Inferior parietal cortex (tissue), 1 donor: ENCODE measurements at regions not wholly inside any gene's neighbourhood (a gene's known extent, or its start where the extent isn't known, plus 50 kb on each side); places are given as distances from the start of the nearest gene placed in this dataset.

Experiments
- DNase-seq: peaks from one replicate; pipeline ENCODE4 v3.0.0-alpha.2; 2016; ENCODE audit errors: extremely low spot score

GRCh38 chr1:195568389-195568788 lies 1039.9 kb downstream of the KCNT2 start:
- no peak for DNase-seq

GRCh38 chr1:195562074-195562473 lies 1046.2 kb downstream of the KCNT2 start:
- no peak for DNase-seq

GRCh38 chr1:195550071-195550862 lies 1058.0 kb downstream of the KCNT2 start:
- DNase-seq = no peak

GRCh38 chr1:195530961-195531360 lies 1077.3 kb downstream of the KCNT2 start:
- no peak for DNase-seq

- no peak for DNase-seq
These were observed 1078.4 kb downstream of the KCNT2 start for GRCh38 chr1:195529881-195530280.

GRCh38 chr1:195520757-195521156 lies 1087.5 kb downstream of the KCNT2 start:
- no peak for DNase-seq

- DNase-seq = no peak
These were observed 1092.2 kb downstream of the KCNT2 start for GRCh38 chr1:195516036-195516435.

- no peak for DNase-seq
These were observed 1096.7 kb downstream of the KCNT2 start for GRCh38 chr1:195511501-195511900.

- no peak for DNase-seq
These were observed 1107.1 kb downstream of the KCNT2 start for GRCh38 chr1:195501118-195501517.

- no peak for DNase-seq
These were observed 1112.3 kb downstream of the KCNT2 start for GRCh38 chr1:195495720-195496635.

GRCh38 chr1:195482137-195482536 lies 1126.1 kb downstream of the KCNT2 start:
- no peak for DNase-seq

GRCh38 chr1:195481293-195481692 lies 1126.9 kb downstream of the KCNT2 start:
- DNase-seq = no peak

- DNase-seq = no peak
These were observed 1132.7 kb downstream of the KCNT2 start for GRCh38 chr1:195475568-195475967.

- no peak for DNase-seq
These were observed 1135.9 kb downstream of the KCNT2 start for GRCh38 chr1:195472291-195472690.

GRCh38 chr1:195466639-195467038 lies 1141.6 kb downstream of the KCNT2 start:
- no peak for DNase-seq

- no peak for DNase-seq
These were observed 1145.6 kb downstream of the KCNT2 start for GRCh38 chr1:195462646-195463045.

GRCh38 chr1:195462152-195462551 lies 1146.1 kb downstream of the KCNT2 start:
- no peak for DNase-seq

GRCh38 chr1:195458365-195458764 lies 1149.9 kb downstream of the KCNT2 start:
- no peak for DNase-seq

- no peak for DNase-seq
These were observed 1157.4 kb downstream of the KCNT2 start for GRCh38 chr1:195450794-195451193.

GRCh38 chr1:195439661-195440060 lies 1168.6 kb downstream of the KCNT2 start:
- DNase-seq = no peak

GRCh38 chr1:195434566-195435203 lies 1173.6 kb downstream of the KCNT2 start:
- no peak for DNase-seq

GRCh38 chr1:195430826-195431225 lies 1177.4 kb downstream of the KCNT2 start:
- no peak for DNase-seq
